Spleen (tissue), 11 donors: ENCODE measurements at regions not wholly inside any gene's neighbourhood (a gene's known extent, or its start where the extent isn't known, plus 50 kb on each side); places are given as distances from the start of the nearest gene placed in this dataset.

Experiments used
- DNase-seq: peaks from one replicate; pipeline ENCODE4 v3.0.0-alpha.2; 2020
- H3K27ac ChIP-seq, 8 donors: fragments of 200-600 bp; sonication (generic) in 7 of 8; 1 replicate in 4 of 8; 2 replicates in 4 of 8; pipeline versions ENCODE4 v1.5.0 to v1.8.0; 2016 to 2021; ENCODE audit warnings: inconsistent platforms in 4 of 8, mild to moderate bottlenecking in 4 of 8, moderate library complexity in 1 of 8
- H3K27me3 ChIP-seq, 7 donors: fragments of 200-600 bp; sonication (generic) in 6 of 7; replicated peaks in 1 of 7; 1 replicate in 4 of 7; 2 replicates in 3 of 7; pipeline versions ENCODE4 v1.5.0 to v1.8.0; 2016 to 2021; ENCODE audit warnings: inconsistent platforms in 3 of 7, mild to moderate bottlenecking in 1 of 7
- H3K36me3 ChIP-seq, 6 donors: fragments of 200-600 bp; sonication (generic) in 5 of 6; 1 replicate in 4 of 6; 2 replicates in 2 of 6; pipeline versions ENCODE4 v1.5.0 to v1.8.0; 2016 to 2021; ENCODE audit warnings: inconsistent platforms in 2 of 6
- H3K4me1 ChIP-seq, 6 donors: fragments of 200-600 bp; sonication (generic) in 5 of 6; 1 replicate in 3 of 6; 2 replicates in 3 of 6; pipeline versions ENCODE4 v1.5.0 to v1.8.0; 2016 to 2021; ENCODE audit warnings: inconsistent platforms in 3 of 6
- H3K4me3 ChIP-seq, 8 donors: fragments of 200-600 bp; sonication (generic) in 7 of 8; 1 replicate in 4 of 8; 2 replicates in 4 of 8; pipeline versions ENCODE4 v1.5.0 to v1.8.0; 2016 to 2021; ENCODE audit warnings: inconsistent platforms in 4 of 8, mild to moderate bottlenecking in 4 of 8, moderate library complexity in 2 of 8
- H3K9me3 ChIP-seq, 8 donors: fragments of 200-600 bp; sonication (generic) in 7 of 8; 1 replicate in 4 of 8; 2 replicates in 4 of 8; pipeline versions ENCODE4 v1.5.0 to v1.8.0; 2016 to 2021; ENCODE audit warnings: inconsistent platforms in 4 of 8
- POLR2A ChIP-seq, 3 donors: fragments of 450-650 bp; IDR thresholded peaks; one replicate each; pipeline ENCODE4 v1.5.1; 2017; ENCODE audit warnings: antibody characterized with exemption in 3 of 3, mild to moderate bottlenecking in 1 of 3
- POLR2AphosphoS5 ChIP-seq, 3 donors: sonication (generic); formaldehyde crosslinking; IDR thresholded peaks; one replicate each; pipeline ENCODE4 v1.5.1; 2017; ENCODE audit warnings: antibody characterized with exemption in 3 of 3
- WGBS, 5 donors: extraction: QIAGEN DNeasy Blood & Tissue Kit in 3 of 5; methylation state at CpG; one replicate each; pipeline versions ENCODE4 v1.1.5 to v1.1.7; 2013 to 2018; 5-methylcytosine and 5-hydroxymethylcytosine counted together
- intact Hi-C: fragments of 100-400 bp; cut with DNase I; formaldehyde crosslinking; loops from one replicate; pipeline ENCODE4 v1.15.0; 2023; ENCODE audit warnings: low total_unique reads
- TF ChIP-seq, protein P1 (sequence below), 11 experiments: fragments of 200-600 bp in 7 of 11; fragments of 450-650 bp in 4 of 11; sonication (generic) in 4 of 11; IDR thresholded peaks in 8 of 11; conservative IDR thresholded peaks in 3 of 11; 1 replicate in 7 of 11; 2 replicates in 4 of 11; pipeline versions ENCODE4 v1.4.0 to v1.8.0; 2016 to 2021; ENCODE audit warnings: antibody characterized with exemption in 11 of 11, inconsistent platforms in 4 of 11, mild to moderate bottlenecking in 1 of 11
- donor health status: healthy with polysubstance abuse.
- donor health status: DM: no; HTN: no; CAD: no; lungs with moderate emphysema.
- donor health status: DM: no; HTN: no; CAD: no.
- donor health status: Bipolar disorder and iron deficiency.
- donor health status: healthy.
- donor health status: DM: no; HTN: no; CAD: no.
- donor health status: DM: yes; HTN: yes; CAD: no.

GRCh38 chr2:106664669-106665068 is 177.5 kb downstream of the CD8B2 start:
- WGBS, 5 donors = 8 to 39% (median 22%) methylated on average over 3 of the region's 3 CpGs
- intact Hi-C loops = no loop called here
- no peak for DNase-seq

DNA sequence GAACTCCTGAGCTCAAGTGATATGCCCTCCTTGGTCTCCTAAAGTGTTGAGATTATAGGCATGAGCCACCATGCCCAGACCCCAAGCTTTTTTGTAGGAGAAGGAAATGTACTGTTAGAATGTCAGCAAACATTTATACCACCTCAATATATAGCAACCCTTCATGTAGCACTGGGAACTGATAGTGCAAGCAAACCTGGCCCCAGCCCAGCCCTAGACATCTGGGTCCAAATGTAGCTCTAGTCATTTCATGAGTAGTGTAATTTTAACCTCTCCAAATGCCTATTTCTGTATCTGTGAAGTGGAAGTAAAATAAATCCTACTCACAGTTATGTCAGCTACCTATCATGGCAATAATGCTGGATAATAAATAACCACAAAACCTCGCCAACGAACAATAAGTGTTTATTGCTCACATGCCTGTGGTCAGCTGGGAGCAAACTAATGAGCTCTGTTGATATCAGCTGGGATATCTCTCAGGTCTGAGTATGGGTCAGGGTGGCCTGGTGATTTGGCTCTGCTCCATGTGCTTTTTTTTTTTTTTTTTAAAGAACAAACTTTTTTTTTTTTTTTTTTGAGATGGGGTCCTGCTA is 180.4 kb downstream of the CD8B2 start:
- Histone ChIP-seq H3K27me3 (peaks cover 0 to 4% (median 0%) of the 10 kb centered on the region in 7 donors), H3K27ac (no peak overlapping the region), H3K9me3 (peaks cover 0 to 32% (median 14%) of the 10 kb centered on the region in 8 donors), H3K36me3 (no peaks in the 10 kb centered on the region), H3K4me3 (no peak overlapping the region), H3K4me1 (no peaks in the 10 kb centered on the region)
- intact Hi-C loops = no loop called here
- no peak for DNase-seq
- 85 to 94% (median 91%) methylated on average over 2 of the region's 2 CpGs for WGBS, 5 donors
- no peak for TF ChIP-seq POLR2A (IDR thresholded peaks at IDR 0.05)
- no peak for TF ChIP-seq POLR2AphosphoS5 (IDR thresholded peaks at IDR 0.05)
- TF ChIP-seq, protein P1, sequence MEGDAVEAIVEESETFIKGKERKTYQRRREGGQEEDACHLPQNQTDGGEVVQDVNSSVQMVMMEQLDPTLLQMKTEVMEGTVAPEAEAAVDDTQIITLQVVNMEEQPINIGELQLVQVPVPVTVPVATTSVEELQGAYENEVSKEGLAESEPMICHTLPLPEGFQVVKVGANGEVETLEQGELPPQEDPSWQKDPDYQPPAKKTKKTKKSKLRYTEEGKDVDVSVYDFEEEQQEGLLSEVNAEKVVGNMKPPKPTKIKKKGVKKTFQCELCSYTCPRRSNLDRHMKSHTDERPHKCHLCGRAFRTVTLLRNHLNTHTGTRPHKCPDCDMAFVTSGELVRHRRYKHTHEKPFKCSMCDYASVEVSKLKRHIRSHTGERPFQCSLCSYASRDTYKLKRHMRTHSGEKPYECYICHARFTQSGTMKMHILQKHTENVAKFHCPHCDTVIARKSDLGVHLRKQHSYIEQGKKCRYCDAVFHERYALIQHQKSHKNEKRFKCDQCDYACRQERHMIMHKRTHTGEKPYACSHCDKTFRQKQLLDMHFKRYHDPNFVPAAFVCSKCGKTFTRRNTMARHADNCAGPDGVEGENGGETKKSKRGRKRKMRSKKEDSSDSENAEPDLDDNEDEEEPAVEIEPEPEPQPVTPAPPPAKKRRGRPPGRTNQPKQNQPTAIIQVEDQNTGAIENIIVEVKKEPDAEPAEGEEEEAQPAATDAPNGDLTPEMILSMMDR (IDR thresholded peaks at IDR 0.05 in 8 of 11, conservative IDR thresholded peaks at IDR 0.05 in 3 of 11) = no peak

More at GRCh38 chr2:106664669-106665068, 177.5 kb downstream of the CD8B2 start:
- TF ChIP-seq POLR2A (IDR thresholded peaks at IDR 0.05) (no peak), POLR2AphosphoS5 (IDR thresholded peaks at IDR 0.05) (no peak)
- TF ChIP-seq, protein P1 (IDR thresholded peaks at IDR 0.05 in 8 of 11, conservative IDR thresholded peaks at IDR 0.05 in 3 of 11) = no peak
- H3K4me1 ChIP-seq = no peaks in the 10 kb centered on the region
- no peaks in the 10 kb centered on the region for H3K36me3 ChIP-seq
- H3K9me3 ChIP-seq = peaks cover 0 to 19% (median 8%) of the 10 kb centered on the region in 8 donors
- H3K27me3 ChIP-seq = peaks cover 0 to 4% (median 0%) of the 10 kb centered on the region in 7 donors
- H3K4me3 ChIP-seq = no peak overlapping the region
- no peak overlapping the region for H3K27ac ChIP-seq

DNA sequence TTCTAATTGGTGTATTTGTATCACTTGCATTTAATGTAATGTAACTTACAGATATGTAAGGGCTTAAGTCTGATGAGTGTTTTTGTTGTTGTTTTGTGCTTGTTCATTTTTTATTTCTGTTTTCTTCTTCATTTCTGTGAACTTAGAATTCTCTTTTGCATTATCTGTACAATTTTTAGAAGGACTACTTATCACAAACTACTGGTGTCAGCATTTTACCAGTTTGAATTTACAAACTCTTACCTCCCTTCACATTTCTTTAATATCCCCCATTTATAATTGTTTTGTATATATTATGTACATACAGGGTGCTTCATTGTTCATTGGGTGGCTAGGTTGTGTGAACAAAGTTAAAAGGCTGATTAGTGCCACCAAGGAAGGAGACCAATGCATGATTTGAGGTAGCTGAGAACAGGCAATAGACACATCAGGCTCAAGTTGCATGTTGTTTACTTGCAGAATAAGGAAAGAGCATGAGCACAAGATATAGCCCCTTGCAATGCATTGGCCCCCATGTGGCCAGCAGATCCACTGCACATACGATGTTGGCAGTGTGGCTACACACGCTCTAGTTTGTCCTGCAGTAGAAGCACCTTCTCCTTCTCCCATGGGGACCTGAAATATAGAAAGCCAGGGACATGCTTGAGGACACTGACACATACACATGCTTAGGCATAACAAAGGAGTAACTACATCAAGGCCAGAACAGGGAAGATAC is 198.2 kb downstream of the CD8B2 start:
- H3K27me3 ChIP-seq = no peaks in the 10 kb centered on the region
- H3K9me3 ChIP-seq = peaks cover 0 to 45% (median 21%) of the 10 kb centered on the region in 8 donors
- H3K36me3 ChIP-seq = no peaks in the 10 kb centered on the region
- intact Hi-C loops = no loop called here
- H3K27ac ChIP-seq = no peak overlapping the region
- DNase-seq = no peak
- 85 to 100% (median 96%) methylated on average over 2 of the region's 2 CpGs for WGBS, 5 donors
- TF ChIP-seq POLR2AphosphoS5 (IDR thresholded peaks at IDR 0.05) = no peak
- no peak for TF ChIP-seq POLR2A (IDR thresholded peaks at IDR 0.05)
- TF ChIP-seq, protein P1 (IDR thresholded peaks at IDR 0.05 in 8 of 11, conservative IDR thresholded peaks at IDR 0.05 in 3 of 11) = no peak
- H3K4me3 ChIP-seq = no peak overlapping the region
- H3K4me1 ChIP-seq = no peaks in the 10 kb centered on the region

DNA sequence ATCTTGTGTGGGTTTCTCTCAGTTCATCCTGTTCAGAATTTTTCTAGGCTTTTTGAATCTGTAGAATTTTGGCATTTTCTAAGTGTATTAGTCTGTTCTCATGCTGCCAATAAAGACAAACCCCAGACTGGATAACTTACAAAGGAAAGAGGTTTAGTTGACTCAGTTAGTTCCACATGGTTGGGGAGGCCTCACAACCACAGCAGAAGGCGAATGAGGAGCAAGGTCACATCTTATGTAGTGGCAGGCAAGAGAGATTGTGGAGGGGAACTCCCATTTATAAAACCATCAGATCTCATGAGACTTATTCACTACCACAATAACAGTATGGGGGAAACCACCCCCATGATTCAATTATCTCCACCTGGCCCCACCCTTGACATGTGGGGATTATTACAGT is 199.2 kb downstream of the ST6GAL2 start:
- Histone ChIP-seq H3K9me3 (peaks cover 0 to 41% (median 21%) of the 10 kb centered on the region in 8 donors), H3K27me3 (no peaks in the 10 kb centered on the region), H3K4me1 (no peaks in the 10 kb centered on the region), H3K36me3 (no peaks in the 10 kb centered on the region), H3K27ac (no peak overlapping the region), H3K4me3 (no peak overlapping the region)
- 70 to 90% (median 76%) methylated on average over 1 of the region's 1 CpG for WGBS, 5 donors
- TF ChIP-seq POLR2AphosphoS5 (IDR thresholded peaks at IDR 0.05) = no peak
- no peak for TF ChIP-seq POLR2A (IDR thresholded peaks at IDR 0.05)
- TF ChIP-seq, protein P1 (IDR thresholded peaks at IDR 0.05 in 8 of 11, conservative IDR thresholded peaks at IDR 0.05 in 3 of 11) = no peak
- intact Hi-C loops = no loop called here
- DNase-seq = no peak
